ENCODE measurements at regions not wholly inside any gene's neighbourhood (a gene's known extent, or its start where the extent isn't known, plus 50 kb on each side); places are given as distances from the start of the nearest gene placed in this dataset.
"Not testable (repeated sequence)": the region's sequence is repeated elsewhere in the genome, so short reads cannot be mapped to it uniquely, and the experiment has no call there.

DNA sequence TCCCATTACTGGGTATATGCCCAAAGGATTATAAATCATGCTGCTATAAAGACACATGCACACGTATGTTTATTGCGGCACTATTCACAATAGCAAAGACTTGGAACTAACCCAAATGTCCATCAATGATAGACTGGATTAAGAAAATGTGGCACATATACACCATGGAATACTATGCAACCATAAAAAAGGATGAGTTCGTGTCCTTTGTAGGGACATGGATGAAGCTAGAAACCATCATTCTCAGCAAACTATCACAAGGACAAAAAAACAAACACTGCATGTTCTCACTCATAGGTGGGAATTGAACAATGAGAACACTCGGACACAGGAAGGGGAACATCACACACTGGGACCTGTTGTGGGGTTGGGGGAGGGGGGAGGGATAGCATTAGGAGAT is 188.3 kb downstream of the SPTSSA start:
- TF ChIP-seq YY1 (IDR thresholded peaks at IDR 0.05; ENCODE audit: insufficient read depth, insufficient read length); ZNF274 (IDR thresholded peaks at IDR 0.05; ENCODE audit: low read depth, low read length): not testable (repeated sequence)

Measured in NT2/D1 (cell line).